GM23338 (cell line): ENCODE measurements at regions not wholly inside any gene's neighbourhood (a gene's known extent, or its start where the extent isn't known, plus 50 kb on each side); places are given as distances from the start of the nearest gene placed in this dataset.

Source experiments
- CREB1 ChIP-seq: fragments of 250-450 bp; sonication (Bioruptor Pico); IDR thresholded peaks from 2 replicates; pipeline ENCODE4 v1.5.0; 2020; ENCODE audit warnings: low read depth, mild to moderate bottlenecking, moderate library complexity
- CTCF ChIP-seq, 2 experiments: fragments of 200-600 bp in 1 of 2; sonication (generic) in 1 of 2; conservative IDR thresholded peaks; 2 replicates each; pipeline versions ENCODE4 v1.5.1 to v1.6.1; 2016 to 2017; ENCODE audit warnings: antibody characterized with exemption in 2 of 2, low read depth in 2 of 2, mild to moderate bottlenecking in 2 of 2, moderate library complexity in 1 of 2
- ETS1 ChIP-seq: IDR thresholded peaks from 2 replicates; pipeline ENCODE4 v1.6.1; 2016; ENCODE audit warnings: antibody characterized with exemption
- EZH2 ChIP-seq: fragments of 200-600 bp; sonication (generic); IDR thresholded peaks from one replicate; pipeline ENCODE4 v1.8.0; 2017; ENCODE audit warnings: antibody characterized with exemption, mild to moderate bottlenecking, low read depth; ENCODE audit not compliant: unreplicated experiment
- JUNB ChIP-seq: IDR thresholded peaks from one replicate; pipeline ENCODE4 v1.6.1; 2016; ENCODE audit warnings: antibody characterized with exemption; ENCODE audit not compliant: unreplicated experiment
- NANOG ChIP-seq: IDR thresholded peaks from 2 replicates; pipeline ENCODE4 v1.6.1; 2016; ENCODE audit warnings: antibody characterized with exemption, borderline replicate concordance
- POLR2AphosphoS5 ChIP-seq: IDR thresholded peaks from 2 replicates; pipeline ENCODE4 v1.6.1; 2016; ENCODE audit warnings: antibody characterized with exemption, low read depth
- REST ChIP-seq: IDR thresholded peaks from one replicate; pipeline ENCODE4 v1.6.1; 2018; ENCODE audit warnings: antibody characterized with exemption; ENCODE audit not compliant: unreplicated experiment
- STAT1 ChIP-seq: IDR thresholded peaks from one replicate; pipeline ENCODE4 v1.6.1; 2016; ENCODE audit warnings: antibody characterized with exemption; ENCODE audit not compliant: unreplicated experiment
- ZNF114 ChIP-seq: fragments of 250-450 bp; sonication (Bioruptor Pico); IDR thresholded peaks from 2 replicates; pipeline ENCODE4 v1.5.0; 2020; ENCODE audit warnings: mild to moderate bottlenecking, moderate library complexity
- TF ChIP-seq, protein P1 (sequence below): fragments of 250-450 bp; sonication (Bioruptor Pico); IDR thresholded peaks from 2 replicates; pipeline ENCODE4 v1.5.0; 2020; ENCODE audit warnings: mild to moderate bottlenecking, moderate library complexity

DNA sequence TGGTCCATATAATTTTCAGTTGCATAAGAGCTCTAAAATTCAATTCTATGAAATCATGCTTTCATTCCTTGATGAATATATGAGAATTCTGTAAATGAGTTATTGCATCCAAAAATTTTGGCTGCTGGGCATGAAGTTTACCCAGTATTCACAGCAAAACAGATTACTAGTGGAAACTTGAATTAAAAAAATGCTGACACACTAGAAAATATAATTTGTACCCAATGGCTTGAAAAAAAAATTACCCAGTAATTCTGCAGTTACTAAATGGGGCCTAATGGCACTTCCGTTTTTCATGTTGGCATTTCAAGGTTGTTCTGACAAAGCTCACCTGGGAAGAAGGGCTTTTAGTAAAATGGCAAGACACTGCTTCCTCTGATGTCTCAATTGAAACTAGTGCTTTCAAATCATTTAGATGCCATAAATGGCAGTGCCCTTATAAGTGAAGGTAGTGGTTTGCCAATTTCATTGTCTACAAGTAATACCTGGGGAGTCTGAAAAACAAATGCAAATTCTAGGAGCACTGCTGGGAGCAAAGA, 343.6 kb downstream of the TDRD15 start (continued):
- TF ChIP-seq, protein P1, sequence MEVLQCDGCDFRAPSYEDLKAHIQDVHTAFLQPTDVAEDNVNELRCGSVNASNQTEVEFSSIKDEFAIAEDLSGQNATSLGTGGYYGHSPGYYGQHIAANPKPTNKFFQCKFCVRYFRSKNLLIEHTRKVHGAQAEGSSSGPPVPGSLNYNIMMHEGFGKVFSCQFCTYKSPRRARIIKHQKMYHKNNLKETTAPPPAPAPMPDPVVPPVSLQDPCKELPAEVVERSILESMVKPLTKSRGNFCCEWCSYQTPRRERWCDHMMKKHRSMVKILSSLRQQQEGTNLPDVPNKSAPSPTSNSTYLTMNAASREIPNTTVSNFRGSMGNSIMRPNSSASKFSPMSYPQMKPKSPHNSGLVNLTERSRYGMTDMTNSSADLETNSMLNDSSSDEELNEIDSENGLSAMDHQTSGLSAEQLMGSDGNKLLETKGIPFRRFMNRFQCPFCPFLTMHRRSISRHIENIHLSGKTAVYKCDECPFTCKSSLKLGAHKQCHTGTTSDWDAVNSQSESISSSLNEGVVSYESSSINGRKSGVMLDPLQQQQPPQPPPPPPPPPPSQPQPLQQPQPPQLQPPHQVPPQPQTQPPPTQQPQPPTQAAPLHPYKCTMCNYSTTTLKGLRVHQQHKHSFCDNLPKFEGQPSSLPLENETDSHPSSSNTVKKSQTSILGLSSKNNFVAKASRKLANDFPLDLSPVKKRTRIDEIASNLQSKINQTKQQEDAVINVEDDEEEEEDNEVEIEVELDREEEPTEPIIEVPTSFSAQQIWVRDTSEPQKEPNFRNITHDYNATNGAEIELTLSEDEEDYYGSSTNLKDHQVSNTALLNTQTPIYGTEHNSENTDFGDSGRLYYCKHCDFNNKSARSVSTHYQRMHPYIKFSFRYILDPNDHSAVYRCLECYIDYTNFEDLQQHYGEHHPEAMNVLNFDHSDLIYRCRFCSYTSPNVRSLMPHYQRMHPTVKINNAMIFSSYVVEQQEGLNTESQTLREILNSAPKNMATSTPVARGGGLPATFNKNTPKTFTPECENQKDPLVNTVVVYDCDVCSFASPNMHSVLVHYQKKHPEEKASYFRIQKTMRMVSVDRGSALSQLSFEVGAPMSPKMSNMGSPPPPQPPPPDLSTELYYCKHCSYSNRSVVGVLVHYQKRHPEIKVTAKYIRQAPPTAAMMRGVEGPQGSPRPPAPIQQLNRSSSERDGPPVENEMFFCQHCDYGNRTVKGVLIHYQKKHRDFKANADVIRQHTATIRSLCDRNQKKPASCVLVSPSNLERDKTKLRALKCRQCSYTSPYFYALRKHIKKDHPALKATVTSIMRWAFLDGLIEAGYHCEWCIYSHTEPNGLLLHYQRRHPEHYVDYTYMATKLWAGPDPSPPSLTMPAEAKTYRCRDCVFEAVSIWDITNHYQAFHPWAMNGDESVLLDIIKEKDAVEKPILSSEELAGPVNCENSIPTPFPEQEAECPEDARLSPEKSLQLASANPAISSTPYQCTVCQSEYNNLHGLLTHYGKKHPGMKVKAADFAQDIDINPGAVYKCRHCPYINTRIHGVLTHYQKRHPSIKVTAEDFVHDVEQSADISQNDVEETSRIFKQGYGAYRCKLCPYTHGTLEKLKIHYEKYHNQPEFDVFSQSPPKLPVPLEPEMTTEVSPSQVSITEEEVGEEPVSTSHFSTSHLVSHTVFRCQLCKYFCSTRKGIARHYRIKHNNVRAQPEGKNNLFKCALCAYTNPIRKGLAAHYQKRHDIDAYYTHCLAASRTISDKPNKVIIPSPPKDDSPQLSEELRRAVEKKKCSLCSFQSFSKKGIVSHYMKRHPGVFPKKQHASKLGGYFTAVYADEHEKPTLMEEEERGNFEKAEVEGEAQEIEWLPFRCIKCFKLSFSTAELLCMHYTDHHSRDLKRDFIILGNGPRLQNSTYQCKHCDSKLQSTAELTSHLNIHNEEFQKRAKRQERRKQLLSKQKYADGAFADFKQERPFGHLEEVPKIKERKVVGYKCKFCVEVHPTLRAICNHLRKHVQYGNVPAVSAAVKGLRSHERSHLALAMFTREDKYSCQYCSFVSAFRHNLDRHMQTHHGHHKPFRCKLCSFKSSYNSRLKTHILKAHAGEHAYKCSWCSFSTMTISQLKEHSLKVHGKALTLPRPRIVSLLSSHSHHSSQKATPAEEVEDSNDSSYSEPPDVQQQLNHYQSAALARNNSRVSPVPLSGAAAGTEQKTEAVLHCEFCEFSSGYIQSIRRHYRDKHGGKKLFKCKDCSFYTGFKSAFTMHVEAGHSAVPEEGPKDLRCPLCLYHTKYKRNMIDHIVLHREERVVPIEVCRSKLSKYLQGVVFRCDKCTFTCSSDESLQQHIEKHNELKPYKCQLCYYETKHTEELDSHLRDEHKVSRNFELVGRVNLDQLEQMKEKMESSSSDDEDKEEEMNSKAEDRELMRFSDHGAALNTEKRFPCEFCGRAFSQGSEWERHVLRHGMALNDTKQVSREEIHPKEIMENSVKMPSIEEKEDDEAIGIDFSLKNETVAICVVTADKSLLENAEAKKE: no peak
- TF ChIP-seq CTCF (conservative IDR thresholded peaks at IDR 0.05; ENCODE audit: low read depth in 2 of 2) (no peak), ZNF114 (no peak), ETS1 (no peak), CREB1 (no peak), EZH2 (no peak), JUNB (no peak), POLR2AphosphoS5 (no peak), STAT1 (no peak), NANOG (no peak), REST (no peak)
